ENCODE measurements at regions not wholly inside any gene's neighbourhood (a gene's known extent, or its start where the extent isn't known, plus 50 kb on each side); places are given as distances from the start of the nearest gene placed in this dataset.
"Not testable (repeated sequence)": the region's sequence is repeated elsewhere in the genome, so short reads cannot be mapped to it uniquely, and the experiment has no call there.

DNA sequence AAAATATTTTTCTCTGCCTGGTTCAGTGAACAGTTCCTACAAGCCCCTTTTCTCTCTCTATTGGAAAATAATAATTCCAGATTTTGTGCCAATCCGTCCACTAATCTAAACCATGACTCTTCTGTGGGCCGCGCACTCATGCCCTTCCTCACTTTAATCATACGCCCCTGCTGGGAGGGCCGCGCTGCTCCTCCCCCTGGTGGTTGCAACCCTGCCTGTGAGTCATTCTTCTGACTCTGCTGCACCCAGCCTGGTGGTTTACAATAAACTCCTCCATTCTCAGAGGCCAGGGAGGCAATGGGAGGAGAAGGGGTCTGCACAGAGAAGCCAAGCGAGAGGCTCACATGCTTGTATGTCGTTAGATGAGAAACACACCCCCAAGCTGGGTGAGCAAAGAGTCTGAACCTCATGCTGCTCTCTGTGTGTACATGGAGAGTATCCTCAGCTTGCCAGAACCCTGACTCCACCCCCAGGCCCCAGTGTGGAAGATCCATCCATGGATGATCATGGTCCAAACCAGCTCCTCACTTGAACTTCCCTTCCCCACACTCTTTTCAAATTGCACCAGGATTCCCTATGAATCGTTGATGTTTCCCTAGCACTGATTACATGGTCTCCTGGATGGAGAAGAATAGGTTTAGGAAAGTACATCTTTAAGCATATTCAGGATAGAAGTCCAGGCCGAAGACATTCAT, 228.9 kb downstream of the ANKRD30B start:
- no peak for DNase-seq
- no peak for TF ChIP-seq POLR2A (IDR thresholded peaks at IDR 0.05; ENCODE audit: low read length)
- TF ChIP-seq GATA1 (IDR thresholded peaks at IDR 0.05; ENCODE audit: low read depth, low read length), result no peak

DNA sequence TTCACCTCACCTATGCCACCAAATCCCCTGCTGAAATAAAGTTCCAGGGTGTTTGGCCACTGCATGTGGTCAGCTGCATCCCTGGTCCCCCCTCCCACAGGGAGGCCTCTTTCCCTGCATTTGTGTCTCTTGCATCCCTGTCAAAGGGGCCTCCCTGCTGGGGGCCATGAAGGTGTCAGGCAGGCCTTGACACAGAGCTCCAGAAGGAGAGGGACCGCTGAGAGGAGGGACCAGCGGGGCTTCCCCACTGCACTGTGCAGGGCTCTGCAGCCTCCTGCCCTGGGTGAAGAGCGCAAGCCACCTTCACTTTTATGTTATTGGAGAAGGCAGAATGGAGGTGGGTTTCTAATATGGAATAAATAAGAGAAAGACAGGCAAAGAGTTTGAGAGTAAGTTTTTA, 230.2 kb downstream of the ANKRD30B start:
- TF ChIP-seq POLR2A (IDR thresholded peaks at IDR 0.05; ENCODE audit: low read length), result no peak
- no peak for TF ChIP-seq GATA1 (IDR thresholded peaks at IDR 0.05; ENCODE audit: low read depth, low read length)
- no peak for DNase-seq

DNA sequence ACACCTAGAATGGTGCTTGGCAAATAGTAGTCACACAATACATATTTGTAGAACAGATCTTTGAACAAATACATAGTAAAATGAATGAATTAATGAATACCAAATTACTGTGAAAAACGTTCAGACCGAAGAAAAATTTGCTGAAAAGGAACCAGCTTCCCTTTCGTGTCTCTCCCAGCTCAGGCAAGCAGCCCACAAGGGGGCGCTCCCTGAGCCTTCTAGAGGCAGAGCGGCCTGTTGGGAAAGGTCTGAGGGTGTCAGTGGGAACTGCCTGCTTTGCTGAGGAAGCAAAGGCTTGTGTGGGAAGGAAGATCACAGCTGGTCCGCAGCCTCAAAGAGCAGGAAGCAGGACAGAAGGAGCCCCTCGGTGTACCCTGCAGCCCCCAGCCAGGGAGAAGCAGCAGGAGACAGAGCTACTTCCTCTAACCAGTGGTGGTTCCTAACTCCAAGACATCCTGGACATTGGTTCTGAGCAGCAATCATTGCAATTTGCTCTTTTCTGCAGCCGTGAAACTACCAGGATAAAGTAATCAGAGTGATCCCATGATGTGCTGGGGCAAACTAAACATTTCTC, 231.1 kb downstream of the ANKRD30B start:
- no peak for TF ChIP-seq GATA1 (IDR thresholded peaks at IDR 0.05; ENCODE audit: low read depth, low read length)
- TF ChIP-seq POLR2A (IDR thresholded peaks at IDR 0.05; ENCODE audit: low read length), result no peak
- DNase-seq, result peak in 1 of 2 experiments; percentile 7

DNA sequence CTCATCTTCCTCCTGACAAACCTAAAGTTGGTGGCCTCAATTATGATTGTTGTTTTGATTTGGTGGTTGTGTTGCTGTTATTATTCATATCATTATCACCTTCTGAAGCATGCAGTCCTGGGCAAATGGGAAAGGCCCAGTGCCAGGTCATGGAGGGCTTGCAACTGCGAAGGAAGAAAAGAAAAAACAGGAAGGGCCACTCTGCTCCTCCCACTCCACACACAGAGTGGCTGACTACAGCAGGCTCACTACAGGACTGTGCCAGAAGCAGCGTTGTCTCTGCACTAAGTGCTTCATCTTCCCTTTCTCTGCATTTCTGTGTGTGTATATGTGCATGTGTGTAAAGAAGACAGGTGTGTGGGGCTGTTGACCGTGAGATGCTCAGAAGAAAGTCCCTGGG, 231.9 kb downstream of the ANKRD30B start:
- TF ChIP-seq POLR2A (IDR thresholded peaks at IDR 0.05; ENCODE audit: low read length) (no peak), GATA1 (IDR thresholded peaks at IDR 0.05; ENCODE audit: low read depth, low read length) (no peak)
- no peak for DNase-seq

DNA sequence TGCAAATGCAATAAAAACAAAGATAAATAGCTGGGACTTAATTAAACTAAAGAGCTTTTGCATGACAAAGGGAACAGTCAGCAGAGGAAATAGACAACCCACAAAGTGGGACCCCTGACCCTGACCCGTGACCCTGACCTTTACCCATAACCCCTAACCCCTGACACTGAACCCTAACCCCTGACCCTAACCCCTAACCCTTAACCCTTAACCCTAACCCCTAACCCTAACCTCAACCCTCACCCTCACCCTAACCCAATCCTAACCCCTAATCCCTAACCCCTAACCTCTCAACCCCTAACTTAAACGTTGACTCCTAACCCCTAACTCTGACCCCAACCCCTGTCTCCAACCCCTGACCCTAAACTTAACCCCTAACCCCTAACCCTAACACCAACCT, 236.6 kb downstream of the ANKRD30B start:
- not testable (repeated sequence) for DNase-seq

DNA sequence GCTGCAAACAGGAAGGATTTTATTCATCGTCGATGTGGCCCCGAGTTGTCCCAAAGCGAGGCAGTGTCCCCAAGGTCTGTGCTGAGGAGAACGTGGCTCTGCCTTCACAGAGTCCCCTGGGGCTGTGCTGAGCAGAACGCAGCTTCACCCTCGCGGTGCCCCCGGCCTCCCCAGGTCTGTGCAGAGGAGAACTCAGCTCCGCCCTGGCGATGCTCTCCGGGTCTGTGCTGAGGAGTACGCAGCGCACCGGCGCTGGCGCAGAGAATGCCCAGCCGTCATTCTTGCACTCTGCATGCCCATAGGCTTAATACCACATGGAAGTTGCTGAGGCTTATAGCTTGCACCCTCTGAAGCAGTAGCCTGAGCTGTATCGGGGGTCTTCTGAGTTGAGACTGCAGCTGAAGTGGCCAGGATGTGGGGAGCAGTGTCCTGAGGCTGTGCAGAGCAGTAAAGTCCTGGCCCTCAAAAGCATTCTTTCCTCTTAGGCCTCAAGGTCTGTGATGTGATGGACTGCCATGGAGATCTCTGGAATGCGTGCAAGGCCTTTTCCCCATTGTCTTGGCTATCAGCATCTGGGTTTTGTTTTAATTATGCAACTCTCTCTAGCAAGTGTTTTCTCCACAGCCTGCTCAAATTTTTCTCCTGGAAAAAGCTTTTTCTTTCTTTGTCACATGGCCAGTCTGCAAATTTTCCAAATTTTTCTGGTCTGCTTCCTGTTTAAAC, 237.5 kb downstream of the ANKRD30B start:
- DNase-seq, result not testable (repeated sequence)

DNA sequence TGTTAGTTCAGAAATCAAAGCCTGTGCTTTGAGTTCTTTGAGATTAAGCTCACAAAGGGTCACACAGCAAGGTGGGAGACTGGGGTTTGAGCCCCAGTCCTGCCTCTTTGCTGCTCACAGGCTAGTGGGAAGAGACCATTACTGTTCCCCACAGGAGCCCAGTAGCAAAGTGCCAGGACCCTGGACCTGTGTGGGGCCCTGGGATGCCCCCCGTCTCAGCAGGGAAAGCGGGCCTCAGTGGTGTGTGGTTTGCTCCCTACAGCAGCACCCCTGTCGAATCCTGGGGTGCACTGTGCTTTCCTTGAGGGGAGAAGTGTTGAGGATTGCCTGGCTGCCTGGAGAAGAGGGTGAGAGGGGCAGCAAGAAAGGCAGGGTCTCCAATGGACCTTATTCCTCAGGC, 239.4 kb downstream of the ANKRD30B start:
- DNase-seq, result not testable (repeated sequence)

DNA sequence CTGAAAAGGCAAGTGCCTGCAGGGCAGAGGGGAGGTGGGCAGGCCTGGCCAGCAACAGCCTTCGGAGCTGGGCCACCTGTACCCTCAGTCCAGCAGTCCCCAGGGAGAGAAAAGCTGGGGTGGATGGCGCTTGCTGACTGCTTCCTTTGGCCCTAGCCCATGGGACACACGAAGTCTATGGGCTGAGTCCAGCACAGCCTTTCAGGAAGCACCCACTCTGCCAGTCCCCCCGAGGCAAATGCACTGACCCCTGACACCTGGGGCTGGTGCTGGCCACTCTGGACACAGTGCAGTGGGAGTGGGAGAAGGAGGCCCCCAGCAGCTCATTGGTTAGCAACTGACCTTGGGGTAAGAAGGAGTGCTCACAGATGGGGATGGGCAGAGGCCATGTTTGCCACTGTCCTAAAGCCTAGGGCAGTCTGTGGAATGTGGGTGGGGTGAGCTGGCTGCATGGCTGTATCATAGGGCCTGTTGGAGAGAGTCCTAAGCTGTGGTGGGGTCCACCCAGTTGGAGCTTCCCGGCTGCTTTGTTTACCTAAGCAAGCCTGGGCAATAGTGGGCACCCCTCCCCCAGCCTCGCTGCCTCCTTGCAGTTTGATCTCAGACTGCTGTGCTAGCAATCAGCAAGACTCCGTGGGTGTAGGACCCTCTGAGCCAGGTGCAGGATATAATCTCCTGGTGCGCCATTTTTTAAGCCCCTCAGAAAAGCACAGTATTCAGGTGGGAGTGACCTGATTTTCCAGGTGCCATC, 240.2 kb downstream of the ANKRD30B start:
- not testable (repeated sequence) for DNase-seq

DNA sequence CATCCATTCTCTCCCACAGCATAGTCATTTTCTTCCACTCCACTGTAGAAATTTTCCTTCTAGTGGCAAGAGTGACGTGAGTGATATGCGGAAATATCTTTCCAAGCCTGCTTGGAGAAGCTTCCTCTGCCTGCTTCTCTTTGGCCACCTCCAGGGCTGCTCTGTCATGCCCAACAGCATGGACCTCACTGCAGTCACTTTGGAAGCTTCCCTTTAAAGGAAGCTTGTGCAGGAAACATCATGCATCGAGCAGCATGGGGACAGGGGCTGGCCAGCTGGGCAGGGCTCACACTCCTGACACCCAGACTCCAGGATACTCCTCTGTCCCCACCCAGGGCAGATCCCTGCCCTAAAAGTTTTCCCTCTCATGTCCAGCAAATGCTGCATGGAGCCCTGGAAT, 241.6 kb downstream of the ANKRD30B start:
- not testable (repeated sequence) for DNase-seq

DNA sequence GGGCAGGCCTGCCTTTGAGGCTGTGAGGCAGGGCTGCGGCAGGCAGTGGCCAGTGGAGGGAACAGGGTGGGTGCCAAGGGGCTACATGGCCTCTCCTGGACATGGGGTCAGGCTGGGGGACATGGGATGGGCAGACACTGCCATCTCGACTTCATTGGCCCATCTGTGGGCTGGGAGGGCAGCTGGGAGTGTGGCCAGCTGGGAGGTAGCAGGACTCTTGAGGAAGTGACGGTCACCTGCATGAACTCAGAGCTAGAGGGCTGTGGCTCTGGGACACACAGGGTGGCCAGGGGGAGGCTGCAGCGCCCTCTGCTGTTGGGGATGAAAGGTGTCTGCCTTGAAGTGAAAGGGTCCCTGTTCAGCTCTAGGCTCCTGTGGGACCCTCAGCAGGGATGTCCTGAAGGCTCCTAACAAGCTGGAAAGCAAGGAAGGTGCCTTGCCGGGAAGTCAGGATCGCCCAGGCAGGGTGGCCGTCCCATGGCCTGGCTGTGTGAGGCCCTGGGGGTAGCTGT, 244.0 kb downstream of the ANKRD30B start:
- DNase-seq, result not testable (repeated sequence)

DNA sequence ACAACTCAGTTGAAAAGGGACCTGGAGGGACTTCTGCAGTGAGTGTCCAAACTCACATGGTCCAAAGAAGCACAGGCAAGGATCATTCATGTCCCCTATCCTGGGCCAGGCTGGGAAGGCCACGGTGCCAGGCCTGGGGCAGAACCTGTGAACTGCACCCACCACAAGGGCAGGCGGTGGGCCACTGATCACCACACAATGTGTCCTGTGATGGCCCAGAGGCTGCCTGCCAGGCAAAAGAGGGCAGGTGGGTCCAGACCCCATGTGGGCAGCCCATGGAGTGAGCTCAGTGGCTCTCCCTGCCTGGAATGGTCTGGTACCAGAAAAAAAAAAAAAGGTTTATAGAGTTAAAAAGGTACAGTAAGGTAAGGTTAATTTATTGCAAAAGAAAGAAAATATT, 244.8 kb downstream of the ANKRD30B start:
- DNase-seq, result not testable (repeated sequence)

DNA sequence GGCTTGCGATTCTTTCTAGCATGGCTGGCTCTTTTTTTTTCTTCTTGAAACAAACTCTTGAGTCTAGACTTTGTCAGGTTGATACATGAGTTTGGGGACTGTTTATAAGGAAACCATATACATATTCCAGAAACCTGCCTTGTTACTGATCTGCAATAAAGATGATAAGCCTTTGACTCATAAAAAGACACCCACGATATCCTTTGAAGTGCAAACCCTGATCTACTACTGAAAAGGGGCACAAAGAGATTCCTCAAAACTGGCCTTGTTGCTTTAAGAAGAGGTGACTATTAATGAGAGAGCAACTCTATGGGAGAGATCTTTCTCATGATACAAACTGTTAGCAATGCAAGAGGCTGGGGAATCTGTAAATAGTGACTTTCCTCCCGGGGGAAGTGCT, 247.1 kb downstream of the ANKRD30B start:
- not testable (repeated sequence) for DNase-seq

DNA sequence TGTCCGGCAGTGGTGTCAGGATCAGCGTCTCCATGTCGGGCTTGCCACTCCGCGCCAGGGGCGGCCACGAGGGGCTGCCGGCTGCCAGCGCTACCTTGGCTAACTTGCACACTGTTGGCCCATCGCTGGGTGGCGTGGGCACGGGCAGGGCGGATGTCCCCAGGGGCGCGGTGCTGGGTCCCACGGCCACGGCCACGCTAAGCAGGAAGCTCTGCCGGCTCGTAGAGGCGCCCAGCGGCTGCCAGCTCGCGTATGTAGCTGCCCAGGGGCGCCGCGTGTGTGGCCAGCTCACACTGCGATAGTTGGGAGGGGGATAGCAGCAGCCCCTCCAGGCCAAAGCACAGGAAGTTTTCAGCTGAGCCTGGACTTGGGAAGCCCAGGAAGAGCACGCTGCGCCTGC, 249.4 kb downstream of the ANKRD30B start:
- DNase-seq, result no peak
- no peak for TF ChIP-seq GATA1 (IDR thresholded peaks at IDR 0.05; ENCODE audit: low read depth, low read length)
- no peak for TF ChIP-seq POLR2A (IDR thresholded peaks at IDR 0.05; ENCODE audit: low read length)

DNA sequence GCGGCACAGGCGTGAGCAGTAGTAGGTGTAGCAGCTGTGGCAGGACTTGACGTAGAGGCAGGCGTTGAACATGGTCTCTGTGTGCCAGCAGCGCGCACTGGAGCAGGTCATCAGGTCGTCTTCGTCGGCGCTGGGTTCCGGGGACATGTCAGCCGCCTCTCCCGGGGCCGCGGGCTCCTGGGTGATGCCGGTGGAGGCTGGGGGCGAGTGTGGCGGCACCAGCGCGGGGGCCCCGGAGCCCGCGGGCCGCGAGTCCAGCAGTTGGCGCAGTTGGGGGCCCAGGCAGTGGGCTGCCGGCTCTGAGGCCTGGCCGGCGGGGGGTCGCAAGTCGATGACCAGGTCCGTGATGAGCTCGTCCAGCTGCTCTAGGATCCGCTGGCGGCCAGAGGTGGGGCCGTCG, 249.9 kb downstream of the ANKRD30B start:
- DNase-seq, result not testable (repeated sequence)

DNA sequence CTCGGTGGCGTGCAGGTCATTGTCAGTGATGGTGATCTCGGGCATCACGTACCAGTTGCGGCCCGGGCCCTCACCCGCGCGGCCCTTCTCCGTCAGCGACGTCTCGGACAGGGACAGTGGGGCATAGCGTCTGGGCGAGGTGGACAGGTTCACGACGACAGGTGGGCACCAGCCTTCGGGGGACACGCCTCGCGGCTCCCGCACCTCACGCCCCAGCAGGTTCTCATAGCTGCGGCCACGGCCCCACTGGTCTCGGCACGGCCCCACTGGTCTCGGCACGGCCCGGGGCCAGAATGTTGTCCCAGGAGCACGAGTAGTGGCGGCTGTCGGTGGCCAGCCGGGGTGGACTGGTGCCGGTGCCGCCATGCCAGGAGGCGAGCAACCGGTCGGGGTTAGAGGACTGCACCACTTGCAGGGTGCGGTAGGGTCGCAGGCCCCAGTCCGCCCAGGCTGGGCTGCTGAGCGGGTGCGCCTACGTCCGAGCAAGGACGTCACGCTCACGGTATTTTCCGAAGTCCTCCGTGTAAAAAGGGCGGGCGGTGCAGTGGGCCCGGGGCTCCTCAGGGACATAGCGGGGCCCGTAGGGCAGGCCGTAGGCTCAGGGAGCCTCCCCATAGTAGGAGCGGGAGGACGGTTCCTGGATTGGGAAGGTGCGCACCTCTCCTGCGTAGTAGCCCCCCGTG, 250.5 kb downstream of the ANKRD30B start:
- DNase-seq, result not testable (repeated sequence)
